ENCODE measurements at regions not wholly inside any gene's neighbourhood (a gene's known extent, or its start where the extent isn't known, plus 50 kb on each side); places are given as distances from the start of the nearest gene placed in this dataset.

DNA sequence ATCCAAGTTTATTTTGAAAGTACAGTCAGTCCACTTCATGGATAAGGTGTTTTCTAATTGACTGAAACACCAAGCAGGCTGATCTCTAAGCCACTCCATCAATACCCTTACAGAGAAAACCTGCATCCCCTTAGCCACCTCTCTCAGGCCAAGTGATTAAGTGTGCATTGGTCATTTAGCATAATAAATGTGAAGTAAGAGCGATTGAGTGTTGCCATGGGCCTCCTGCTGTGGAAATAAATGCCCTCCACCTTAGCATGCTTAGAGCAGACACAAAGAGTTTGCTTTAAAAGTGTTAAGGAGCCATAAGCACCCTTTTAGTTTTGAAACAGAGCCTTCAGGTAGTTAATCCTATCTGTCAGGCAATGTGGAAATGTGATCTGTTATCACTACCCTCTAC is 386.5 kb downstream of the GPAT3 start:
- TF ChIP-seq DMBX1 (CRISPR knock-in tag; IDR thresholded peaks at IDR 0.05; ENCODE audit: borderline replicate concordance), result no peak
- TF ChIP-seq ZNF696 (CRISPR knock-in tag; conservative IDR thresholded peaks at IDR 0.05), result no peak
- TF ChIP-seq, protein P1, sequence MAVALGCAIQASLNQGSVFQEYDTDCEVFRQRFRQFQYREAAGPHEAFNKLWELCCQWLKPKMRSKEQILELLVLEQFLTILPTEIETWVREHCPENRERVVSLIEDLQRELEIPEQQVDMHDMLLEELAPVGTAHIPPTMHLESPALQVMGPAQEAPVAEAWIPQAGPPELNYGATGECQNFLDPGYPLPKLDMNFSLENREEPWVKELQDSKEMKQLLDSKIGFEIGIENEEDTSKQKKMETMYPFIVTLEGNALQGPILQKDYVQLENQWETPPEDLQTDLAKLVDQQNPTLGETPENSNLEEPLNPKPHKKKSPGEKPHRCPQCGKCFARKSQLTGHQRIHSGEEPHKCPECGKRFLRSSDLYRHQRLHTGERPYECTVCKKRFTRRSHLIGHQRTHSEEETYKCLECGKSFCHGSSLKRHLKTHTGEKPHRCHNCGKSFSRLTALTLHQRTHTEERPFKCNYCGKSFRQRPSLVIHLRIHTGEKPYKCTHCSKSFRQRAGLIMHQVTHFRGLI (CRISPR knock-in tag; IDR thresholded peaks at IDR 0.05), result no peak
- no peak for TF ChIP-seq POLR2AphosphoS5 (IDR thresholded peaks at IDR 0.05; ENCODE audit: control insufficient read depth, insufficient read depth, low read depth, low read length)
- no peak for TF ChIP-seq RBM22 (IDR thresholded peaks at IDR 0.05; ENCODE audit: low read depth, low read length, poor library complexity, severe bottlenecking)
- TF ChIP-seq ELF2 (CRISPR knock-in tag; IDR thresholded peaks at IDR 0.05), result no peak
- ChIA-PET POLR2A (interaction anchor here (1.4 kb wide), 1 partner anchor 13 kb away, joined by 4 read pairs; no protein-coding TSS in a partner anchor), CTCF (ENCODE audit: low intra/inter-chr PET ratio) (no interaction called here)
- 0% methylated on average over 1 of the region's 1 CpG for WGBS (ENCODE audit: insufficient coverage, low coverage, missing lambda C conversion rate)
- ATAC-seq (no peak), DNase-seq (ENCODE audit: extremely low read depth in 1 of 4, low spot score in 3 of 4) (no peak), FAIRE-seq (no peak)
- Histone ChIP-seq H3K4me3 (no peak overlapping the region), H3K9ac (ENCODE audit: insufficient read depth in 1 of 2, low read depth in 2 of 2, low read length in 2 of 2) (no peak overlapping the region), H2AFZ (ENCODE audit: low read depth, low read length) (no peak overlapping the region), H3K4me2 (ENCODE audit: insufficient read depth, low read length) (no peak overlapping the region), H3K9me1 (ENCODE audit: control insufficient read depth, insufficient read depth, low read length) (no peaks in the 10 kb centered on the region), H3K27ac (ENCODE audit: extremely low read depth, low read depth, low read length) (no peak overlapping the region), H3K9me3 (replicated peaks; ENCODE audit: control insufficient read depth, insufficient read depth, low read depth, low read length) (no peaks in the 10 kb centered on the region), H3K79me2 (ENCODE audit: control insufficient read depth, insufficient read depth, low read length) (no peaks in the 10 kb centered on the region), H4K20me1 (replicated peaks; ENCODE audit: control insufficient read depth, insufficient read depth, low read length) (no peaks in the 10 kb centered on the region), H3K27me3 (ENCODE audit: control insufficient read depth in 2 of 2, insufficient read depth in 2 of 2, low read length in 2 of 2) (no peaks in the 10 kb centered on the region), H3K4me1 (replicated peaks in 1 of 2; ENCODE audit: control insufficient read depth in 2 of 2, insufficient read depth in 2 of 2, low read length in 2 of 2) (no peaks in the 10 kb centered on the region; a peak in 1 of 5 replicates), H3K36me3 (ENCODE audit: control insufficient read depth, insufficient read depth, low read length) (no peaks in the 10 kb centered on the region)
- no TSS peak for BruUV-seq (replicated peaks)
- intact Hi-C loops (cut with micrococcal nuclease) (no loop called here), in situ Hi-C loops (cut with MboI) (no loop called here)

Data from K562 (cell line).